Epithelial cell of esophagus (primary cell): ENCODE measurements at regions not wholly inside any gene's neighbourhood (a gene's known extent, or its start where the extent isn't known, plus 50 kb on each side); places are given as distances from the start of the nearest gene placed in this dataset.
A peak's percentile ranks its signal among the peaks of the same experiment; 100 is the strongest.
"Not testable (repeated sequence)": the region's sequence is repeated elsewhere in the genome, so short reads cannot be mapped to it uniquely, and the experiment has no call there.

ENCODE experiments used
- DNase-seq: peaks from one replicate; pipeline ENCODE4 v3.0.0; 2010; ENCODE audit warnings: low read depth
- H3K4me3 ChIP-seq: 2 replicates; pipeline ENCODE4 v1.5.1; 2011; ENCODE audit warnings: mild to moderate bottlenecking, low read length, control low read depth
- CTCF ChIP-seq: IDR thresholded peaks from 2 replicates; pipeline ENCODE4 v1.5.1; 2011; ENCODE audit warnings: low read depth, mild to moderate bottlenecking, low read length, control low read depth, inconsistent platforms; ENCODE audit not compliant: insufficient read depth; ENCODE audit errors: missing control alignments

- DNase-seq: no peak
- H3K4me3 ChIP-seq: no peak overlapping the region
- TF ChIP-seq CTCF: no peak
Observed at GRCh38 chr11:38867338-38867737, 2269.3 kb upstream of the RAG2 start.

DNA sequence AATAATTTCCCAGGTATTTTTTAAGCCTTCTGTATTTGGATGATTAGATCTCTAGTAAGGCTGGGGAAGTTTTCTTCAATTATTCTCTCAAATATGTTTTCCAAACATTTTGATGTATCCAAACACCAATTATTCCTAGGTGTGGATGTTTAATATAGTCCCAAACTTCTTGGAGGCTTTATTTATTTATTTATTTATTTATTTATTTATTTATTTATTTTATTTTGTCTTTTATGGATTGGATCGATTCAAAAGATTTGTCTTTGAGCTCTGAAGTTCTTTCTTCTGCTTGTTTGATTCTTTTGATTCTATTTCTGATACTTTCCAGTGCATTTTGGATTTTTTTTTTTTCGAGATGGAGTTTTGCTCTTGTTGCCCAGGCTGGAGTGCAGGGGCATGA lies 2267.9 kb upstream of the RAG2 start:
- H3K4me3 ChIP-seq: no peak overlapping the region
- no peak for TF ChIP-seq CTCF
- no peak for DNase-seq

DNA sequence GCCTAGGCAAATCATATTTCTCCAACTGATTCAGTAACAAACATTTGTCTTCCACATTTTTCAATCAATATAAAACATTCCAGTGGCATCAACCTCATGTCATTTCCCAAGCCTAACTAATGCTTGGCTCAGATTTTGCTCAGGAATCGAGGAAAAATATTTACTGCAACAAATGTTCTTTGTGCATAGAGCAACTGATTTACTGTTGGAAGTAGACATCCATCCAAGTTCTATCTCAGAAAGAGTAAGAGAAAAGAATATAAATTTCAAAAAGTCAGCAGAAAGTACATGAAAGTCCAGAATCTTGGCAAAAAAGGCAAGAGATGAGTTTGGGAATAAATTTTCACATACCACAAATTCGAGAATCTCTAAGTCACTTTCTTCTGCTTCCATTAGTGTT lies 2245.0 kb upstream of the RAG2 start:
- no peak for DNase-seq
- H3K4me3 ChIP-seq: no peak overlapping the region
- TF ChIP-seq CTCF: no peak

DNA sequence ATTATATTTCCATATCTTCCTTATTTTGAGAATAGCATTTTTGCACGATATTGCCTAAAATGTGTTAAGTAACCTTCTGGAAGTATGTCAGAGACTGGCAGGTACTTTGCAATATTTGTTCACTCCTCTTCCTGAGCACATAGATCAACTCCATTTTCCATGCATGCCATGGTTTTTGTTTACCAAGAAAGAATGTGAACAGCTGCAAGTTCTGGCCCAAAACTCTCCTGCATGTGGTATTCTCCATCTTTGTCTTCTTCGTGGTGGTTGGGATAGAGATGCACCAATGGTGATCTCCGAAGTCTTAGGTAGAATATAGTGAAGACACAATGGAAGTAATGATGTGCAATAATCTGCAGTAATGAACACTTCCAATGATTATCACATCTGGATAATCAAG lies 2241.0 kb upstream of the RAG2 start:
- H3K4me3 ChIP-seq: no peak overlapping the region
- TF ChIP-seq CTCF: no peak
- DNase-seq: no peak

GRCh38 chr11:38835966-38836365 lies 2237.9 kb upstream of the RAG2 start:
- no peak overlapping the region for H3K4me3 ChIP-seq
- TF ChIP-seq CTCF: no peak
- no peak for DNase-seq

DNA sequence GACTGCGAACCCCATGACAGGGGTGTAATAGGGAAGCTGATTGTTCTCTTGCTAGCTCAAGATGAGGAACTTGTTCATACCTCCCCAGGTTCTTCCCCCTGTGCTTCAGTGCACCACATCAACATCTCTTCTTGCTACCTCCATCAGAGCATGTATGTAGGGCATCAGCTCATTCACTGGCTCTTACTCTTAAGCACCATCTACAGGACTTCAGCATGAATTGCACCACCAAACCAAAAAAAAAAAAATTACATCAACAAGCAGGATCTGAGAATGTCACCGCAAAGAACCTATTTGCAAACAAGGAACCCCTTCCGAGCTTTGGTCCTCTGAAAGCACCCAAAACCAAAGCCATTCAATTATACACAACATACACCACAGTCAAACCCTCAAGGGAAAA lies 2226.5 kb upstream of the RAG2 start:
- DNase-seq: peak; percentile 39
- TF ChIP-seq CTCF: peak; percentile 27
- no peak overlapping the region for H3K4me3 ChIP-seq

DNA sequence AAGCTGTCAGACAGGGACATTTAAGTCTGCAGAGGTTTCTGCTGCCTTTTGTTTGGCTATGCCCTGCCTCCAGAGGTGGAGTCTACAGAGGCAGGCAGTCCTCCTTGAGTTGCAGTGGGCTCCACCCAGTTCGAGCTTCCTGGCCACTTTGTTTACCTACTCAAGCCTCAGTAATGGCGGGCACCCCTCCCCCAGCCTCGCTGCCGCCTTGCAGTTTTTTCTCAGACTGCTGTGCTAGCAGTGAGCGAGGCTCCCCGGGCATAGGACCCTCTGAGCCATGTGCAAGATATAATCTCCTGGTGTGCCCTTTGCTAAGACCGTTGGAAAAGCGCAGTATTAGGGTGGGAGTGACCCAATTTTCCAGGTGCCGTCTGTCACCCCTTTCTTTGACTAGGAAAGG lies 2223.8 kb upstream of the RAG2 start:
- H3K4me3 ChIP-seq, DNase-seq: not testable (repeated sequence)

DNA sequence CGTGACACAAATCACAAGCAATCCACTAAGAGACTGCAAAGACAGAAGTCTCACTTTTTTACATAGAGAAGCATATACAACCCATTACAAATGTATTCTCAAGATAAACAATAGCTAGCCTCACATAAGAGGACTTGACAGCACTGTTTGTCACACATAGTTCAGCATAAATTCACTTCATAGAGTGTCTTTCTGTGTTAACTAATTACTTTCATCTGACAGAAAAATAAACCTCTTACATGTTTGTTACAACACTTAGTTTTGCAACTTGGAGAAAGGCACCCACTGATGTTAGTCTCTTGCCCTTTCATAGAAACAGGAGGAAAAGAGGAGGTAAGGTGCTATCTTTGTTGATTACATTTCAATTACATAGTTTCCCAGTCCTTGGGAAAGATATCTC lies 2221.9 kb upstream of the RAG2 start:
- no peak for DNase-seq
- H3K4me3 ChIP-seq: no peak overlapping the region
- TF ChIP-seq CTCF: no peak
